ENCODE measurements at regions not wholly inside any gene's neighbourhood (a gene's known extent, or its start where the extent isn't known, plus 50 kb on each side); places are given as distances from the start of the nearest gene placed in this dataset.

GRCh38 chr12:46958053-46958452, 121.4 kb upstream of the PCED1B start:
- no peak overlapping the region for H3K4me3 ChIP-seq (ENCODE audit: low read depth, low read length)
- in situ Hi-C loops (cut with HindIII; ENCODE audit: low sequenced_read_pairs): no loop called here
- DNase-seq (ENCODE audit: low read depth): no peak
- no peak for TF ChIP-seq CTCF (IDR thresholded peaks at IDR 0.05; ENCODE audit: low read depth, low read length, missing control alignments)

GRCh38 chr12:46958599-46959290, 120.7 kb upstream of the PCED1B start:
- no peak for TF ChIP-seq CTCF (IDR thresholded peaks at IDR 0.05; ENCODE audit: low read depth, low read length, missing control alignments)
- in situ Hi-C loops (cut with HindIII; ENCODE audit: low sequenced_read_pairs): no loop called here
- no peak overlapping the region for H3K4me3 ChIP-seq (ENCODE audit: low read depth, low read length)
- no peak for DNase-seq (ENCODE audit: low read depth)

GRCh38 chr12:46959502-46959901, 119.9 kb upstream of the PCED1B start:
- no peak overlapping the region for H3K4me3 ChIP-seq (ENCODE audit: low read depth, low read length)
- no peak for TF ChIP-seq CTCF (IDR thresholded peaks at IDR 0.05; ENCODE audit: low read depth, low read length, missing control alignments)
- in situ Hi-C loops (cut with HindIII; ENCODE audit: low sequenced_read_pairs): no loop called here
- no peak for DNase-seq (ENCODE audit: low read depth)

- DNase-seq (ENCODE audit: low read depth): no peak
- in situ Hi-C loops (cut with HindIII; ENCODE audit: low sequenced_read_pairs): no loop called here
- no peak overlapping the region for H3K4me3 ChIP-seq (ENCODE audit: low read depth, low read length)
- no peak for TF ChIP-seq CTCF (IDR thresholded peaks at IDR 0.05; ENCODE audit: low read depth, low read length, missing control alignments)
Measured at GRCh38 chr12:46960681-46961080, 118.7 kb upstream of the PCED1B start.

GRCh38 chr12:46963191-46963590, 116.2 kb upstream of the PCED1B start:
- no peak overlapping the region for H3K4me3 ChIP-seq (ENCODE audit: low read depth, low read length)
- no peak for TF ChIP-seq CTCF (IDR thresholded peaks at IDR 0.05; ENCODE audit: low read depth, low read length, missing control alignments)
- no peak for DNase-seq (ENCODE audit: low read depth)
- in situ Hi-C loops (cut with HindIII; ENCODE audit: low sequenced_read_pairs): no loop called here

GRCh38 chr12:46963977-46964971, 115.1 kb upstream of the PCED1B start:
- DNase-seq (ENCODE audit: low read depth): peak; percentile 24
- in situ Hi-C loops (cut with HindIII; ENCODE audit: low sequenced_read_pairs): no loop called here
- no peak overlapping the region for H3K4me3 ChIP-seq (ENCODE audit: low read depth, low read length)
- no peak for TF ChIP-seq CTCF (IDR thresholded peaks at IDR 0.05; ENCODE audit: low read depth, low read length, missing control alignments)
